HT-29 (cell line): ENCODE measurements at regions not wholly inside any gene's neighbourhood (a gene's known extent, or its start where the extent isn't known, plus 50 kb on each side); places are given as distances from the start of the nearest gene placed in this dataset.
"Not testable (repeated sequence)": the region's sequence is repeated elsewhere in the genome, so short reads cannot be mapped to it uniquely, and the experiment has no call there.

Experiments
- DNase-seq: peaks from one replicate; pipeline ENCODE4 v3.0.0-alpha.2; 2015; ENCODE audit warnings: low spot score

DNA sequence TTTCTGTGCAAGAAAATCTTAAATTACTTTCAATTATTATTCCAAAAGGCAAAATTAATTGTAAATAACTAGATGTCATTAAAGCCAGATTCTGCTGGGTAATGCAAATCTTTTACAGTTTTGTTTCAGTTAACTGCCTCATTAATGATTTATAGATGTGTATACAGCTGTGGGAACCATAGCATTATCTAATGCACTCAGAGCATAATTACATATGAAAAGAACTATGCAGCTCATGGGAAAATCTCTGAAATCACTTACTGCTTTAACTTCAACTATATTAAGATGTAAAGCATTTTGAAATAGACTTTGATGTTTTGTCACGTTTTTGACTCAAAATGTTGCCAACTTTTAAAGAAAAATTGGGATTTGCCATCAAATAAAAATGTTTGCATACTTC lies 630.3 kb upstream of the KLHL4 start:
- no peak for DNase-seq

- no peak for DNase-seq
Measured at GRCh38 chrX:86910027-86910426, 607.6 kb upstream of the KLHL4 start.

DNA sequence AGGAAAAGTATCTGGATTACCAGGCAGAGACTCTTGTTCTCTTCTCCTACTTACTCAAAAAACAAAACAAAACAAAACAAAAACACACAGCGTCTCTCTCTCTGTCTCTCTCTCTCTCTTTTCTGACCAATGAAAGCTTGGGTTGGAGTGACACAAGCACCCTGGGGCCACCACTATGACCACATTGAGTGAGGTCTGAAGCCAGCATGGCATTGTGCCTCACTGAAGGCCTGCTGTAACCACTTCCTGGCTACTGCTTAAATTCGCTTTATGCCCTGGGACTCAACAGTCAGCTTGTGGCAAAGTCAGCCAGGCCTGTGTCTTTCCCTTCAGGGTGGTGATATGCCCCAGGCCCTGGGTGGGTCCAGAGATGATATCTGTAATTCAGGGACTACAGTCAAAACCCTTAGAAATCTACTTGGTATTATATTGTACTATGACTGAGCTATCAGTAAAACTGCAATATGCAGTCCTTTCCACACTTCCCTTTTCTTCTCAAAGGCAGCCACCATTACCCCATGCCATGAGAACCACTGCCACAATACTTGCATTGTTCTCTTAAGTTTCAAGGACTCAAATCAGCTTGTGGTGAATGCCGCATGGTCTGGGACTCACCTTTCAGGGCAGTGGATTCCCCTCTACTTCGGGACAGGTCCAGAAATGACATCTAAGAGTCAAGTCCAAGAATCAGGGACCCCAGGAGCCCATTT lies 606.8 kb upstream of the KLHL4 start:
- no peak for DNase-seq

DNA sequence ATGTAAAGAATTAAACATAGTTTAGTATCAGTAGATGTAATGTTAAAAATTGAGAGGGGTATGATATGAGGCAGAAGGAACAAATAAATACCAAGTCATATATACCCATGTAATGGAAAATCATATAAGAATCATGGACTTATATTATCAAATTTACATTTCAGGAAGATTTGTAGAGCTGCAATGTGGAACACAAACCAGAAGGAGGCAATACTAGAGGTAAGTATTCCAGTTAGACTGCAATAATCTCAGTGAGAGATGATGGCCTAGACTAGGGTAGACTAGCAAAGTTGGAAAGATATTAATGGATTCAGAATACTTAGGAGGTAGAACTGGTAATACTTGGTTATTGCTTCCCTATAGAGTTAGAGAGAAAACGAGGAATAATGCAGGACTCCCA lies 603.0 kb upstream of the KLHL4 start:
- no peak for DNase-seq

DNA sequence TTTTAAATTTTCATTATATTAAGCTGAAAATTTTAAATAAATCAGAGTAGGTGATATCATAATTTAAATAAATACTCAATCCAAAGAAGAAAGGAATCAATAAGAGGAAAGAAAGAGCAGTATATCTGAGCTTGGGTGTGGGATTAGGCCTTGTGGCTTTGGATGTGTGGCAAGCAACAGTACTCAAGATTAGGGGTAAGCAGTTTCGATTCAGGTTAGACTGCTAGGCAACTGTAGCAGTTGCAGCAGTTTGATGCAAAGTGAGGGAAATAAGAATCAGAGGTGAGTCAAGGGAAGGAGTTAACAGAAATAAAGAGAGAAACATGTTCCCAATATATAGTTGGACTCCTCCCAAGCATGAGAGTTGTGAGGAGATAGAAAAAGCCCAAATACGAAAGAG lies 599.6 kb upstream of the KLHL4 start:
- no peak for DNase-seq

- no peak for DNase-seq
Measured at GRCh38 chrX:86930419-86930818, 587.2 kb upstream of the KLHL4 start.

DNA sequence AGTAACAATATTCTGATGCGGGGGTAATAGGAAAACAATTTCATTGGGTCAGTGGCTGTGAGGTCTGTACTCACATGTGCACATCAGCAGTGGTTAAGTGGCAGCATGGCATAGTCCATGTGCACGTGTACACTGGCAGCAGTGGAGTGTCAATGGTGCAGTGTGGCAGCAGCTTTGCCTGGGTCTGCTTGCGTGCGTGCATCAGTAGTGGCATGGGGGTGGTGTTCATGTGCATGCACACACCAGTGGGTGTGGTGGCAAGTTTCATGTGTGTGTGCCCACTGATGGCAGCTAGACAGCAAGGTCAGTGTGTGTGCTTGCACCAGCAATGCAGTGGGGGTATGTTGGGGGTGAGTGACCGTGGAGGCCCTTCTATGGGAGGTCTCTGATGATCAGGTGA lies 581.6 kb upstream of the KLHL4 start:
- no peak for DNase-seq

DNA sequence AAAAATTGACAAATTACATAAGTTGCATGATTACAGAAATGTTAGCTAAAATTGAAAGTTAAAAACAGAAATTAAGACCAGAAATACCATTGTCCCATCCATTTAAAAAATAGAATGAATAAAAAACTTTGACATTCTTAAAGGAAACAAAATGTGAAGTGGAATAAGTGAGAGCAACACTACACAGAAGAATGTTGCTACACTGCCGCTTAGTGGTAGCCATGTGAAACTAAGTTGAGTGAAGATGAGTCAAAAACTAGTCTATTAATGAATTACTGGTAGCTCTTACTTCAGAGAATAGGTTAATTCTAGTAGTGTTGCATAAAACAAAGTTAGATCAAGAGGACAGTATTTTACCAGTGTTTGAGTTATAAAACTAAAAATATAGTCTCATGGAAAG lies 571.0 kb upstream of the KLHL4 start:
- peak; percentile 71 for DNase-seq

- no peak for DNase-seq
Measured at GRCh38 chrX:86964321-86964720, 553.3 kb upstream of the KLHL4 start.

- DNase-seq, result no peak
Measured at GRCh38 chrX:86981326-86981879, 536.2 kb upstream of the KLHL4 start.

- not testable (repeated sequence) for DNase-seq
Measured at GRCh38 chrX:86987351-86987750, 530.3 kb upstream of the KLHL4 start.

DNA sequence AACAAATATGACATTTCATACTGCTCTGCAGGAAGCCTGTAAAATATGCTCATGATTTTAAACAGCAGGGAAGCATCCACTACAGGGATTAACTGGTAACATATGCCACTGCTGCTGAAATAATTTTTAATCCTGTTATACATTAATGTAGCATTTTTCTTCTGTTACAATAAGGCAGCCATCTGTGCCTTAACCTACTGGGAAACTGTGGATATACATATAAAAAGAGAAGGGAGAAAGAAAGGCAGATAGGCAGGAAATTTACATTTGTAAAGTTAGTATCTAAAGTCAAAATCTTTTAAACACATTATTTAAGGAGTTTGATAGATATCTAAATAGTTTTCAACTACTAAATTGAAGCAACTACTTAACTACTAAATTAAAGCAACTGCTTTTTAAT lies 514.6 kb upstream of the KLHL4 start:
- no peak for DNase-seq

- no peak for DNase-seq
Measured at GRCh38 chrX:87005183-87005582, 512.4 kb upstream of the KLHL4 start.

GRCh38 chrX:87005885-87006284 lies 511.7 kb upstream of the KLHL4 start:
- no peak for DNase-seq

- no peak for DNase-seq
Measured at GRCh38 chrX:87006561-87006960, 511.0 kb upstream of the KLHL4 start.

DNA sequence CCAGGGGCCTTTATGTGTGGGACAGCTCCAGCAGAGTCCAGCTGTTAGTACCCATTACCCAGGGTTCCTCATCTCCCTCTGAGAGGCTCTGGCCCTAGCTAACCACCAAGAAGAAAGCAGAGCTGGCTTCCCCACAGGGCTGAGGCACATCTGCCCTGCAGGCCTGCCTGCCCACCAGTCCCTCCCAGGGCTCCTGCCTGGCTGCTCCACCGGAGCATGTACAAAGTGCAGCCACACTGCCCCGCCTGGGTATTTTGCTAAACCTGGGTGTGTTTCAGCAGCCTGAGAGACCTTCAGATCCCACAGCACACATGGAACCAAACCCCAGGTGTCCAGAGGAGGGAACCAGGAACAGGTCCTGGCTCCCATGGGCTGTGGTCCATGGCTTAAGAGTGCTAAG lies 500.4 kb upstream of the KLHL4 start:
- no peak for DNase-seq

DNA sequence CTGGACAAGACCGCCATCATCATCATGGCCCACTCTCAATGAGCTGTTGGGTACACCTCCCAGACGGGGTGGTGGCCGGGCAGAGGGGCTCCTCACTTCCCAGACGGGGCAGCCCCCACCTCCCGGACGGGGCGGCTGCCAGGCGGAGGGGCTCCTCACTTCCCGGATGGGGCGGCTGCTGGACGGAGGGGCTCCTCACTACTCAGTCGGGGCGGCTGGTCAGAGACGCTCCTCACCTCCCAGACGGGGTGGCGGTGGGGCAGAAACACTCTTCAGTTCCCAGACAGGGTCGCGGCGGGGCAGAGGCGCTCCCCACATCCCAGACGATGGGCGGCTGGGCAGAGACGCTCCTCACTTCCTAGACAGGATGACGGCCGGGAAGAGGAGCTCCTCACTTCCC lies 484.5 kb upstream of the KLHL4 start:
- DNase-seq, result not testable (repeated sequence)

GRCh38 chrX:87045352-87045751 lies 472.2 kb upstream of the KLHL4 start:
- DNase-seq, result no peak

- DNase-seq, result no peak
Measured at GRCh38 chrX:87049567-87049966, 468.0 kb upstream of the KLHL4 start.

GRCh38 chrX:87063642-87064041 lies 454.0 kb upstream of the KLHL4 start:
- no peak for DNase-seq

GRCh38 chrX:87064502-87064901 lies 453.1 kb upstream of the KLHL4 start:
- no peak for DNase-seq

DNA sequence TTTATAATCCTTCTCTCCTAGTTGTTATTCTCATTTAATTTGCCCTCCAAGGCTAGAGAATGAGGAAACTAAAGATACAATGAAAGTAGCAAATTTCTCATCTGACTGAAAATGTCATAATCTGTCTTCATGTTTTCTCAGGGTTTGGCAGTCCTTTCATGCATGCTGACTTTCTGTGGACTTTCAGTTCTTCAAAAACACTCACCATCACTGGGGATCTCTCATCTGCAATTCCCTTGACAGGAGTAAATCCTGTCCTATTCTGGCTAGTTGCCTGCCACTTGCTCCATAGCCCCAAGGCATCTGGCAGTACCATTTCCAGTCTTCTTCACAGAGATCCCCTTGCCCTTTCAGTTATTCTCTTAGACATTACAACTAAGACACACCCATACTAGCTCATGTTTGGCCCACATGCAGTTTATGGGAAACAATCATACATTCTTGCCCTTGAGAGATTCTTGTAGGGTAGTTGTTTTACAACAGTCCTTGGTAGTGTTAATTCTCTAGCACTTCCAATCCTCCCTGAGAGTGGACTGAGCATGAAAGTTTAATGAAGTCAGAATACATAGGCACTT lies 449.7 kb upstream of the KLHL4 start:
- DNase-seq, result no peak

DNA sequence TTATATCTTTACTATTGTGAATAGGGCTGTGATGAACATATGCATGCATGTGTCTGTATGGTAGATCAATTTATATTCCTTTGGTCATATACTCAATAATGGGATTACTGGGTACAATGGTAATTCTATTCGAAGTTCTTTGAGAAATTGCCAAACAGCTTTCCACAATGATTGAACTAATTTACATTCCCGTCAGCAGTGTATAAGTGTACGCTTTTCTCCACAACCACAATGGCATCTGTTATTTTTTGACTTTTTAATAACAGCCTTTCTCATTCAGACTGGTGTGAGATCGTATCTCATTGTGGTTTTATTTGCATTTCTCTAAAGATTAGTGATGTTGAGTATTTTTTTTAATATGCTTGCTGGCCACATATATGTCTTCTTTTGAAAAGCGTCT lies 439.4 kb upstream of the KLHL4 start:
- no peak for DNase-seq

GRCh38 chrX:87098477-87098876 lies 419.1 kb upstream of the KLHL4 start:
- no peak for DNase-seq
